ENCODE measurements at regions not wholly inside any gene's neighbourhood (a gene's known extent, or its start where the extent isn't known, plus 50 kb on each side); places are given as distances from the start of the nearest gene placed in this dataset.
A peak's percentile ranks its signal among the peaks of the same experiment; 100 is the strongest.

DNA sequence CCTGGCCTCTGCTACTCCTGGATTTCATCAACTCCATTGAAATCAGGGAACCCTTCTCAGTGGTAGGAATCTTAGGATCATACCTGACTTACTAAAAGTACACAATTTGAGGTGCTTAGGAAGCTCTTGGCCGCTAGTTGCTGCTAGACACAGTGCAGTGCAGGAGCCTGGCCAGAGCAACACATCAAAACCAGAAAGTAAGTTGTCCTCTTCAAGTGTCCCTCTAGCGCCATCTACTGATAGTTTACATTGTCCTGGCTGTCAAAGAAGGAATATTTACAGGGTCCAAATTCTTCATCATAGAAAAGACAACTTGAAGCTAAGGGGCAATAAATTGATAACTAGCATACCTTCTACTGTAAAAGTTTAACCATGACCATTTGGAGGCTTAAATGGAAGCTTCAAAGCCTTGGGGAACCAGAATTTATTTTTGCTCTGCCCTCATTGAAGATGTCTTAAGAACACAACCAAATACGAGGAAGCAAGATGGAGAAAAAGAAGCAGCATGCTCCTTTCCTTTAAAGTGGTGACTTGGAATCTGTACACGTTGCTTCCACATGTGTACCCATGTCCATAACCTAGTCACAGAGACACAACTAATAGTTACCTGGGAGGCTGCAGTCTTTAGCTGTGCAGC is 889.1 kb upstream of the GCFC2 start (continued):
- TF ChIP-seq, protein P1, sequence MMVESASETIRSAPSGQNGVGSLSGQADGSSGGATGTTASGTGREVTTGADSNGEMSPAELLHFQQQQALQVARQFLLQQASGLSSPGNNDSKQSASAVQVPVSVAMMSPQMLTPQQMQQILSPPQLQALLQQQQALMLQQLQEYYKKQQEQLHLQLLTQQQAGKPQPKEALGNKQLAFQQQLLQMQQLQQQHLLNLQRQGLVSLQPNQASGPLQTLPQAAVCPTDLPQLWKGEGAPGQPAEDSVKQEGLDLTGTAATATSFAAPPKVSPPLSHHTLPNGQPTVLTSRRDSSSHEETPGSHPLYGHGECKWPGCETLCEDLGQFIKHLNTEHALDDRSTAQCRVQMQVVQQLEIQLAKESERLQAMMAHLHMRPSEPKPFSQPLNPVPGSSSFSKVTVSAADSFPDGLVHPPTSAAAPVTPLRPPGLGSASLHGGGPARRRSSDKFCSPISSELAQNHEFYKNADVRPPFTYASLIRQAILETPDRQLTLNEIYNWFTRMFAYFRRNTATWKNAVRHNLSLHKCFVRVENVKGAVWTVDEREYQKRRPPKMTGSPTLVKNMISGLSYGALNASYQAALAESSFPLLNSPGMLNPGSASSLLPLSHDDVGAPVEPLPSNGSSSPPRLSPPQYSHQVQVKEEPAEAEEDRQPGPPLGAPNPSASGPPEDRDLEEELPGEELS (CRISPR knock-in tag; IDR thresholded peaks at IDR 0.05): peak; percentile 35; the same call in 1 of the 2 replicates
- TF ChIP-seq KAT8 (CRISPR knock-in tag; IDR thresholded peaks at IDR 0.05): peak; percentile 38; the same call in 1 of the 2 replicates
- 0 out of 4 replicates have a peak, but pooled peaks of 1 of the 2 experiments have one; percentile 23 for TF ChIP-seq KLF16 (CRISPR knock-in tag; IDR thresholded peaks at IDR 0.05)
- no peak for TF ChIP-seq ZMAT3 (CRISPR knock-in tag; conservative IDR thresholded peaks at IDR 0.05)
- no peak for TF ChIP-seq RFX3 (CRISPR knock-in tag; IDR thresholded peaks at IDR 0.05)
- peak; percentile 71; the same call in 1 of the 2 replicates for TF ChIP-seq FOXK1 (CRISPR knock-in tag; IDR thresholded peaks at IDR 0.05; ENCODE audit: borderline replicate concordance, low read depth)
- no peak for TF ChIP-seq ARNT2 (CRISPR knock-in tag; IDR thresholded peaks at IDR 0.05; ENCODE audit: low read depth)
- 0 out of 2 replicates have a peak, but pooled peaks have one; percentile 31 for TF ChIP-seq SPEN (CRISPR knock-in tag; IDR thresholded peaks at IDR 0.05; ENCODE audit: low read depth)
- TF ChIP-seq, protein P2, sequence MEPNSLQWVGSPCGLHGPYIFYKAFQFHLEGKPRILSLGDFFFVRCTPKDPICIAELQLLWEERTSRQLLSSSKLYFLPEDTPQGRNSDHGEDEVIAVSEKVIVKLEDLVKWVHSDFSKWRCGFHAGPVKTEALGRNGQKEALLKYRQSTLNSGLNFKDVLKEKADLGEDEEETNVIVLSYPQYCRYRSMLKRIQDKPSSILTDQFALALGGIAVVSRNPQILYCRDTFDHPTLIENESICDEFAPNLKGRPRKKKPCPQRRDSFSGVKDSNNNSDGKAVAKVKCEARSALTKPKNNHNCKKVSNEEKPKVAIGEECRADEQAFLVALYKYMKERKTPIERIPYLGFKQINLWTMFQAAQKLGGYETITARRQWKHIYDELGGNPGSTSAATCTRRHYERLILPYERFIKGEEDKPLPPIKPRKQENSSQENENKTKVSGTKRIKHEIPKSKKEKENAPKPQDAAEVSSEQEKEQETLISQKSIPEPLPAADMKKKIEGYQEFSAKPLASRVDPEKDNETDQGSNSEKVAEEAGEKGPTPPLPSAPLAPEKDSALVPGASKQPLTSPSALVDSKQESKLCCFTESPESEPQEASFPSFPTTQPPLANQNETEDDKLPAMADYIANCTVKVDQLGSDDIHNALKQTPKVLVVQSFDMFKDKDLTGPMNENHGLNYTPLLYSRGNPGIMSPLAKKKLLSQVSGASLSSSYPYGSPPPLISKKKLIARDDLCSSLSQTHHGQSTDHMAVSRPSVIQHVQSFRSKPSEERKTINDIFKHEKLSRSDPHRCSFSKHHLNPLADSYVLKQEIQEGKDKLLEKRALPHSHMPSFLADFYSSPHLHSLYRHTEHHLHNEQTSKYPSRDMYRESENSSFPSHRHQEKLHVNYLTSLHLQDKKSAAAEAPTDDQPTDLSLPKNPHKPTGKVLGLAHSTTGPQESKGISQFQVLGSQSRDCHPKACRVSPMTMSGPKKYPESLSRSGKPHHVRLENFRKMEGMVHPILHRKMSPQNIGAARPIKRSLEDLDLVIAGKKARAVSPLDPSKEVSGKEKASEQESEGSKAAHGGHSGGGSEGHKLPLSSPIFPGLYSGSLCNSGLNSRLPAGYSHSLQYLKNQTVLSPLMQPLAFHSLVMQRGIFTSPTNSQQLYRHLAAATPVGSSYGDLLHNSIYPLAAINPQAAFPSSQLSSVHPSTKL (CRISPR knock-in tag; IDR thresholded peaks at IDR 0.05): peak; percentile 39; the same call in 1 of the 2 replicates
- no peak for TF ChIP-seq KDM5B (CRISPR knock-in tag; IDR thresholded peaks at IDR 0.05; ENCODE audit: borderline replicate concordance)
- TF ChIP-seq SP140L (CRISPR knock-in tag; IDR thresholded peaks at IDR 0.05; ENCODE audit: borderline replicate concordance): 0 out of 2 replicates have a peak, but pooled peaks have one; percentile 42
- 0 out of 2 replicates have a peak, but pooled peaks have one; percentile 57 for TF ChIP-seq FOXJ3 (CRISPR knock-in tag; IDR thresholded peaks at IDR 0.05; ENCODE audit: borderline replicate concordance)
- TF ChIP-seq, protein P3, sequence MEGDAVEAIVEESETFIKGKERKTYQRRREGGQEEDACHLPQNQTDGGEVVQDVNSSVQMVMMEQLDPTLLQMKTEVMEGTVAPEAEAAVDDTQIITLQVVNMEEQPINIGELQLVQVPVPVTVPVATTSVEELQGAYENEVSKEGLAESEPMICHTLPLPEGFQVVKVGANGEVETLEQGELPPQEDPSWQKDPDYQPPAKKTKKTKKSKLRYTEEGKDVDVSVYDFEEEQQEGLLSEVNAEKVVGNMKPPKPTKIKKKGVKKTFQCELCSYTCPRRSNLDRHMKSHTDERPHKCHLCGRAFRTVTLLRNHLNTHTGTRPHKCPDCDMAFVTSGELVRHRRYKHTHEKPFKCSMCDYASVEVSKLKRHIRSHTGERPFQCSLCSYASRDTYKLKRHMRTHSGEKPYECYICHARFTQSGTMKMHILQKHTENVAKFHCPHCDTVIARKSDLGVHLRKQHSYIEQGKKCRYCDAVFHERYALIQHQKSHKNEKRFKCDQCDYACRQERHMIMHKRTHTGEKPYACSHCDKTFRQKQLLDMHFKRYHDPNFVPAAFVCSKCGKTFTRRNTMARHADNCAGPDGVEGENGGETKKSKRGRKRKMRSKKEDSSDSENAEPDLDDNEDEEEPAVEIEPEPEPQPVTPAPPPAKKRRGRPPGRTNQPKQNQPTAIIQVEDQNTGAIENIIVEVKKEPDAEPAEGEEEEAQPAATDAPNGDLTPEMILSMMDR (CRISPR knock-in tag; IDR thresholded peaks at IDR 0.05): peak; percentile 91
- TF ChIP-seq ERF (CRISPR knock-in tag; IDR thresholded peaks at IDR 0.05): peak; percentile 46; the same call in 1 of the 2 replicates
- TF ChIP-seq, protein P4, sequence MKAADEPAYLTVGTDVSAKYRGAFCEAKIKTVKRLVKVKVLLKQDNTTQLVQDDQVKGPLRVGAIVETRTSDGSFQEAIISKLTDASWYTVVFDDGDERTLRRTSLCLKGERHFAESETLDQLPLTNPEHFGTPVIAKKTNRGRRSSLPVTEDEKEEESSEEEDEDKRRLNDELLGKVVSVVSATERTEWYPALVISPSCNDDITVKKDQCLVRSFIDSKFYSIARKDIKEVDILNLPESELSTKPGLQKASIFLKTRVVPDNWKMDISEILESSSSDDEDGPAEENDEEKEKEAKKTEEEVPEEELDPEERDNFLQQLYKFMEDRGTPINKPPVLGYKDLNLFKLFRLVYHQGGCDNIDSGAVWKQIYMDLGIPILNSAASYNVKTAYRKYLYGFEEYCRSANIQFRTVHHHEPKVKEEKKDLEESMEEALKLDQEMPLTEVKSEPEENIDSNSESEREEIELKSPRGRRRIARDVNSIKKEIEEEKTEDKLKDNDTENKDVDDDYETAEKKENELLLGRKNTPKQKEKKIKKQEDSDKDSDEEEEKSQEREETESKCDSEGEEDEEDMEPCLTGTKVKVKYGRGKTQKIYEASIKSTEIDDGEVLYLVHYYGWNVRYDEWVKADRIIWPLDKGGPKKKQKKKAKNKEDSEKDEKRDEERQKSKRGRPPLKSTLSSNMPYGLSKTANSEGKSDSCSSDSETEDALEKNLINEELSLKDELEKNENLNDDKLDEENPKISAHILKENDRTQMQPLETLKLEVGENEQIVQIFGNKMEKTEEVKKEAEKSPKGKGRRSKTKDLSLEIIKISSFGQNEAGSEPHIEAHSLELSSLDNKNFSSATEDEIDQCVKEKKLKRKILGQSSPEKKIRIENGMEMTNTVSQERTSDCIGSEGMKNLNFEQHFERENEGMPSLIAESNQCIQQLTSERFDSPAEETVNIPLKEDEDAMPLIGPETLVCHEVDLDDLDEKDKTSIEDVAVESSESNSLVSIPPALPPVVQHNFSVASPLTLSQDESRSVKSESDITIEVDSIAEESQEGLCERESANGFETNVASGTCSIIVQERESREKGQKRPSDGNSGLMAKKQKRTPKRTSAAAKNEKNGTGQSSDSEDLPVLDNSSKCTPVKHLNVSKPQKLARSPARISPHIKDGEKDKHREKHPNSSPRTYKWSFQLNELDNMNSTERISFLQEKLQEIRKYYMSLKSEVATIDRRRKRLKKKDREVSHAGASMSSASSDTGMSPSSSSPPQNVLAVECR (CRISPR knock-in tag; IDR thresholded peaks at IDR 0.05; ENCODE audit: borderline replicate concordance): no peak
- 0 out of 2 replicates have a peak, but pooled peaks have one; percentile 44 for TF ChIP-seq MIER2 (CRISPR knock-in tag; IDR thresholded peaks at IDR 0.05)
- no peak for TF ChIP-seq ZNF780A (CRISPR knock-in tag; IDR thresholded peaks at IDR 0.05)
